Left kidney (tissue), 1 donor: ENCODE measurements at regions not wholly inside any gene's neighbourhood (a gene's known extent, or its start where the extent isn't known, plus 50 kb on each side); places are given as distances from the start of the nearest gene placed in this dataset.
"Not testable (repeated sequence)": the region's sequence is repeated elsewhere in the genome, so short reads cannot be mapped to it uniquely, and the experiment has no call there.

Experiments used
- DNase-seq: peaks from one replicate; pipeline ENCODE4 v3.0.0-alpha.2; 2013

DNA sequence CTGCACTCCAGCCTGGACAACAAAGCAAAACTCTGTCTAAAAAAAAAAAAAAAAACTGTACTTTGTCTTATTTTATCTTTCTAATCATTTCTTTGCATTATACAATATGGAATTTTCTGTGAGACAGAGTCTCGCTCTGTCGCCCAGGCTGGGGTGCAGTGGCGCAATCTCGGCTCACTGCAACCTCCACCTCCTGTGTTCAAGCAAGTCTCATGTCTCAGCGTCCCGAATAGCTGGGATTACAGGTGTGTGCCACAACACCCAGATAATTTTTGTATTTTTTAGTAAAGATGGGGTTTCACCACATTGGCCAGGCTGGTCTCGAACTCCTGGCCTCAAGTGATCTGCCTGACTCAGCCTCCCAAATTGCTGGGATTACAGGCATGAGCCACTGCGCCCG is 90.0 kb downstream of the MRPL14 start:
- not testable (repeated sequence) for DNase-seq

DNA sequence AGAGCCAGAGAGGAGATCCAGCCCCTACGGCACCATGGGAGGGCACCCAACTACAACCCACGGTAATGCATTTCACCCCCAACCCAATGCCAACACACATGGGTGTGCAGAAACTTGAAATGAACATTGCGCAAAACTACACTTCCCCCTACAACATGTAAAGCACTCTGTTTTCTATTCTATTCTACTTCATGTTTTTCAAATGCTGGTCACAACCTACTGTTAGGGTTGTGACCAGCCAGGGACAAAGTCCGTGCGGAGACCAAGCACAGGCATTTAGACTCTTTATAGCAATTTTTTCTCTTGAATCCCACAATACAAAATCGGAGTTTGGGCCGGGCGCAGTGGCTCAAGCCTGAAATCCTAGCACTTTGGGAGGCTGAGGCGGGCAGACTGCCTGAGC is 90.6 kb downstream of the MRPL14 start:
- DNase-seq: no peak

- no peak for DNase-seq
Measured at GRCh38 chr6:44036196-44036595, 91.1 kb downstream of the MRPL14 start.

DNA sequence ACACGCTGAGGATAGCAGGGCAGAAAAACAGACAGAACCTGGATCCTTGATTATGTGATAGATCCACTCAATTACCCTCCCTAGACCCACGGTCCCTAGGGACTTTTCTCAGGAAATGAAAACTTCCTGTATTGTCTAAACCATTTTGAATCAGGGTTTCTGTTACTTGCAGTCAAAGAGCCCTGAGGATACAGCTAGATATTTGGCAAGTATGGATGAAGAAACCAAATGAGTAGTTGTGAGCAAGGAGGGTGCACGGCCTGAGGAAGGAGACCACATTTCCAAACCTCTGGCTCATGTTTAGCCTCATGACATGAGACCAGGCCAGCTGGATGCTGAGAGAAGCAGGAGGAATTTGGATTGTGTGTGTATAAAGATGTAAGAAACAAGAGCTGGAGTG is 91.6 kb downstream of the MRPL14 start:
- DNase-seq: no peak

GRCh38 chr6:44034931-44035345 is 92.3 kb downstream of the MRPL14 start:
- DNase-seq: no peak

DNA sequence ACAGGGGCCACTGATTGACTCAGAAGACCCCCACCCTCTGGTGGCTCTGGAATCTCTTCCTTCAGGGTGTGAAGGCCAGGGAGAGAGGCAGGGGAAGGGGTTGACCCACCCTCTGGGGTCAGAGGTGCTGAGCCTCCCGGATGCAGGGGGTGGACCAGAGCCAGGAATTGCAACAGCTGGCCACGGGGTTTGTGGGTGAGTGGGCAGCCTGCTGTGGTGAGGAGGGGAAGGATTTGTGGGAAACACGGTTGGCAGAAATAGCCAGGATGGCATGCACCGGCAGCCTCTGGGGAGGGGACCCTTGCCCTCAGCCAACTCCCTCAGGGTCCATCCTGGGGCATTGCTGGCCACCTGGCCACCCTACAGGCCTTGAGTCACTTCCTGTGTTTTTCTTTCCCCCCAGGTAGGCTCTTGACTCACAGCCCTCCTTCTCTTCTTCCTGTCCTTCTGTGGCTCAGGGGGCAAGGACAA is 92.8 kb downstream of the MRPL14 start:
- DNase-seq: no peak

- no peak for DNase-seq
Measured at GRCh38 chr6:44030812-44031454, 96.3 kb downstream of the MRPL14 start.

GRCh38 chr6:44029444-44030185 is 97.6 kb downstream of the MRPL14 start:
- DNase-seq: no peak

DNA sequence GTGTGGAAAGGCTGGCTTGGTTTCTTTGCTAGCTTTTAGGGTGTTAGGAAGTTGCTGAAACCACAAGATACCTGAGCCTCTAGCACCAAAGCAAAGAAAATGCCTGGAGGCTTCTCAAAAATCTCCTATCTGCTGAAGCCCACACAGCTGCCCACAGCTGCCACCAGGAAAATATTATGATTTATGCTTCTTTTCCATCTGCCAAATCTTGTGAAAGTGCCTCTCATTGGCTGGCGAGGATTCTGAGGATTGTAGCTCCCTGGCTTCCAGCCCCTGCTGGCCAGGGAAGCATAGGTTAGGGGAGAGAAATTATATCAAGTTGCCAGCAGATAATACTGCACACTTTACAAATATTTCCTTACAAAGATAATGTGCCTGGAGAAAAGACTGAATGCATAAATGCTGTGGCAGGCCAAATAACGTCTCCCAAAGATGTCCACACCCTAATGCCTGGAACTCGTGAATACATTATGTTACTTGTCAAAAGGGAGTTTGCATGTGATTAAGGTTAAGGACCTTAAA is 98.4 kb downstream of the MRPL14 start:
- DNase-seq: no peak

GRCh38 chr6:44025226-44025625 is 102.0 kb downstream of the MRPL14 start:
- DNase-seq: no peak

DNA sequence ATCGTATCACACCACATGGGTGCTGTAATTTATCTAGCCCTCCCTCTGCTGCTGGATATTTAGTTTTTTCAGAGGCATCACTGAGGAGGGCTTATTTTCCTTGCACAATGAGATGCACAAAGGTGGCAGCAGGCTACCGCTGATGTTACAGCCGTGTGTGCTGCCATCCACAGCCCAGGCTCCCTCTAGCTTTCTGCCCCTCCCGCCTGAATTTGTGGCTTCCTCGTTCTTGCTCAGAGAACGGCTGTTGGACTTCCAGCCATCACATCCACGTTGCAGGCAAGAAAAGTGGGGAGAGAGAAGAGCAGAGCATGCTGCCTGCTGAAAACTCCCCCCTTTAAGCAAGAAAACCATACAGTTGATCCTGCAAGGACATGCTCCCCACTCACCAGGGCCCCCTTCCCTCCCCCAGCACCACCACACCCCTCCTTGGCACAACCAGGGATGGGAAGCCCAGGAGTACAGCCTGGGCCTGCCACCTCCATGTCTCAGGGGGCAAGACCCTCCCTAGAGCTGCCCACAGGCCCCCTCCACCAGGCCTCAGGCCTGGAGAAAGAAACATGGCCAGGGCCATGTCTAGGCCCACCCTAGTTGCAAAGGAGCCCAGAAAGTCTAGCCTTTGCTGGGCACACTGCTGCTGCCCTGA is 102.6 kb downstream of the MRPL14 start:
- DNase-seq: no peak

DNA sequence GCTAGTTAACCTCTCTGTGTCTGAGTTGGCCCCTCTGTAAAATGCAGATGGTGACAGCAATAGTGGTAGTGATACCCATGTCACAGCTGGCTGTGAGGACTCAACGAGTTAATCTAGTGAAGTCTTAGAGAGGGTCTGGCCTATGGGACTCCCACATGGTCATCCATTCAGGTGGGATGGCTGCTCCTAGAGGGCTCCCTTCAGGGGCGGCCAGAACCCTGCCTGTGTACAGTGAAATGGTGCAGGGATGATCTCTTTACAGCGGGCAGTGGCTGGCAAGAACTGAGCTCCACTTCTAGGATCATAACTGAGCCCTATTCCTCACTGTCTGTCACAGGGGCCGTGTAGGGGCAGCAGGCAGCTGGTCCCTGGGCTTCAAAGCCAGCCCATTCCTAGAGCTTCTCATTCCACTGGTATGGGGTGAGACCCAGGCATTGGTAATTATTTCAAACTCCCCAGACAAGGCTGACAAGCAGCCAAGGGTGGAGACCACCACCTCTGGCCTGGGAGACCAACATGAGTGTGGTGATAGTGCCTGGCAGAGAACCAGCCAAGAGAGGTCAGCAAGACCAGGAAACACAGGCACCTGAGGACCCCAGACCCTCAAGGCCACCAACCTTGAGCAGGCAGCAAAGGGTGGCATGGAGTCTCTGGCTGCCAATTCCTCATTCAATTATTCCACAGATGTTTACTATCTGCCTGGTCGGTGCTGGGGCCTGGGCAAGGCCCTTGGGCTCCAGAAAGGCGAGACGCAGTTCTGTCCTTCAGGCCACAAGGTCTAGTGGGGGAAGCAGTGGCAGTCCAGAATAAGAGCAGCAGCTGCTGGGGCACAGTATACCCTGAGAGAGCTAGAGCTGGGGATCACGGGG is 103.4 kb downstream of the MRPL14 start:
- DNase-seq: no peak

- no peak for DNase-seq
Measured at GRCh38 chr6:44022671-44023352, 104.4 kb downstream of the MRPL14 start.

DNA sequence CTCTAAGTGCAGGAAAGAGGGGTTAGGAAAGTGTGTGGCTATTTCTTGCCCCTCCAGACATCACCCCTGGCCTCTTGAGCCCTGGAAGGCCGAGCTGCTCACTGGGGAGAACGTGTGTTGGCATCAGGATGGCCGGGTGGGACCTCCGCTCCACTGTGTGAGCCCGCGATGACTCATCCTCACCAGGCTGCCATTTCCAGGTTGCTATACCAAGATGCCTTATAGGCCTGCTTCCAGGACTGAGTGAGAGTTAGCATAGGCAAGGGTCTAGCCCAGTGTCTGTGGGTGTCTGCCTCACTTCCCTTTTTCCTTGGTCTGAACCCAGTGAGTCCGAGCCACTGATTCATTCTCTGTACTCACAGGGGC is 105.0 kb downstream of the MRPL14 start:
- no peak for DNase-seq

DNA sequence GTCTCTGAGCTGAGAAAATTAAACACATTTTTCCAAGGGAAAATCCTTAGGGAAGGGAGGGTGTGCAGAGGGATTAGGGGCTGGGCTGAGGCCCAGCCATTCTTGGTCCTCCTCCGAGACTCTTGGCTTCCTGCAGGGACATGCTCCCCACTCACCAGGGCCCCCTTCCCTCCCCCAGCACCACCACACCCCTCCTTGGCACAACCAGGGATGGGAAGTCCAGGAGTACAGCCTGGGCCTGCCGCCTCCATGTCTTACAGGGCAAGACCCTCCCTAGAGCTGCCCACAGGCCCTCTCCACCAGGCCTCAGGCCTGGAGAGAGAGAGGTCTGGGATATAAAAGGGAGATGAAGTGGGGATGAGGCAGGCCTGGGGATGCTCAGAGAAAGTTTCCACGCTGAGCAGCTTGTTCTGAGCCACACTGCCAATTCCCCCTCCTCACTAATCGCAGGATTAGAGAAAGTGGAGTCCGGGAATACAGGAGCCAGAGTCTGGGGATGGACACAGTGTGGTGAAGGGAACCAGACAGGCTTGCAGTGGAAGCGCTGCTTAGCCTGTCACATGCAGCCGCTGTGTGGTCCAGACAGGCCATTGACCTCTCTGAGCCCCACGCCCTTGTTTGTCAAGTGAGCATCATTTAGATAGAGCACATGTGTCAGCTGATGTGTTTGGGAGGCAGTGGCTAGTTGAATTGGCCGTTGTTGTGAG is 105.5 kb downstream of the MRPL14 start:
- no peak for DNase-seq

GRCh38 chr6:44020664-44021425 is 106.4 kb downstream of the MRPL14 start:
- DNase-seq: no peak

GRCh38 chr6:44020148-44020547 is 107.1 kb downstream of the MRPL14 start:
- no peak for DNase-seq

DNA sequence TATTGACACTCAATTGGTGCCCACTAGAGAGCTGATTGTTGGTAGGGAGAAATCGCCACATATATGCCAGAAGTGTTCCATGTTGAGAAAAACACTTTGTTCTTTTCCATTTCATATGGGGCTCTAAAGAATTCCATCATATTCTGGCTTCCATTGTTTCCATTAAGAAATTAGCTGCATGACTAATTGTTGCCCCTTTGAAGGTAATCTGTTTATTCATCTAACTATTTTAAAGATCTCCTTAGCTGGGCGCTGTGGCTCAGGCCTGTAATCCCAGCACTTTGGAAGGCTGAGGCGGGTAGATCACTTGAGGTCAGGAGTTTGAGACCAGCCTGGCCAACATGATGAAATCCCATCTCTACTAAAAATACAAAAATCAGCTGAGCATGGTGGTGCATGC is 109.9 kb downstream of the MRPL14 start:
- not testable (repeated sequence) for DNase-seq

GRCh38 chr6:44016131-44016870 is 111.0 kb downstream of the MRPL14 start:
- DNase-seq: no peak
